ENCODE measurements at regions not wholly inside any gene's neighbourhood (a gene's known extent, or its start where the extent isn't known, plus 50 kb on each side); places are given as distances from the start of the nearest gene placed in this dataset.

DNA sequence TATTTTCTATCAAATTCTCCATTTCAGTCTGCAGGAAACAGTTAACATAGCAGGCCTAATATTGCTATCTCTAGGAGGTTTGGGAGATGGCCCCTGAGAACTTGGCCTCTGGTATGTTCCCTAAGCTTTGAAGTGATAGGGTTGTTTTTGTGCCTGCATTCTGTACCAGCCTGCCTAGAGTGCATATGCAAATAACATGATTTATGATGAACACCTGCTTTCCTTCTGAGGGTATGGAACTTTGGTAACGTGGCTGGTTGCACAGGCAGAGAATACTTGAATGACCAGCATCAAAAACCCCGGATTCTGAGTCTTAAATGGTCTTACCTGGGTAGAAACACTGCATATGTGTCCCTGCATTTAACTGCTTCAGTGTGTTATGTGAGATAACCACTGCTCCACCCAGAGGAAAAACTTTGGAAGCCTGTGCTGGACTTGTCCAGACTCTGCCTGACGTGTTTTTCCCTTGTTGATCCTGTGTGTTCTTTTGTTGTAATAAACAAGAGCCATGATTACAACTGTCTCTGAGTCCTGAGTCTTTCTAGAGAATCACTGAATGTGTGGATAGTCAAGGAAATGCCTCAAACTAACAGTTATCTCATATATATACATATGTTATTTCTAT, 111.3 kb upstream of the ABCA1 start:
- H3K4me3 ChIP-seq (ENCODE audit: low read length): no peak overlapping the region
- TF ChIP-seq, protein P1, sequence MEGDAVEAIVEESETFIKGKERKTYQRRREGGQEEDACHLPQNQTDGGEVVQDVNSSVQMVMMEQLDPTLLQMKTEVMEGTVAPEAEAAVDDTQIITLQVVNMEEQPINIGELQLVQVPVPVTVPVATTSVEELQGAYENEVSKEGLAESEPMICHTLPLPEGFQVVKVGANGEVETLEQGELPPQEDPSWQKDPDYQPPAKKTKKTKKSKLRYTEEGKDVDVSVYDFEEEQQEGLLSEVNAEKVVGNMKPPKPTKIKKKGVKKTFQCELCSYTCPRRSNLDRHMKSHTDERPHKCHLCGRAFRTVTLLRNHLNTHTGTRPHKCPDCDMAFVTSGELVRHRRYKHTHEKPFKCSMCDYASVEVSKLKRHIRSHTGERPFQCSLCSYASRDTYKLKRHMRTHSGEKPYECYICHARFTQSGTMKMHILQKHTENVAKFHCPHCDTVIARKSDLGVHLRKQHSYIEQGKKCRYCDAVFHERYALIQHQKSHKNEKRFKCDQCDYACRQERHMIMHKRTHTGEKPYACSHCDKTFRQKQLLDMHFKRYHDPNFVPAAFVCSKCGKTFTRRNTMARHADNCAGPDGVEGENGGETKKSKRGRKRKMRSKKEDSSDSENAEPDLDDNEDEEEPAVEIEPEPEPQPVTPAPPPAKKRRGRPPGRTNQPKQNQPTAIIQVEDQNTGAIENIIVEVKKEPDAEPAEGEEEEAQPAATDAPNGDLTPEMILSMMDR (conservative IDR thresholded peaks at IDR 0.05; ENCODE audit: low read depth, low read length): no peak

DNA sequence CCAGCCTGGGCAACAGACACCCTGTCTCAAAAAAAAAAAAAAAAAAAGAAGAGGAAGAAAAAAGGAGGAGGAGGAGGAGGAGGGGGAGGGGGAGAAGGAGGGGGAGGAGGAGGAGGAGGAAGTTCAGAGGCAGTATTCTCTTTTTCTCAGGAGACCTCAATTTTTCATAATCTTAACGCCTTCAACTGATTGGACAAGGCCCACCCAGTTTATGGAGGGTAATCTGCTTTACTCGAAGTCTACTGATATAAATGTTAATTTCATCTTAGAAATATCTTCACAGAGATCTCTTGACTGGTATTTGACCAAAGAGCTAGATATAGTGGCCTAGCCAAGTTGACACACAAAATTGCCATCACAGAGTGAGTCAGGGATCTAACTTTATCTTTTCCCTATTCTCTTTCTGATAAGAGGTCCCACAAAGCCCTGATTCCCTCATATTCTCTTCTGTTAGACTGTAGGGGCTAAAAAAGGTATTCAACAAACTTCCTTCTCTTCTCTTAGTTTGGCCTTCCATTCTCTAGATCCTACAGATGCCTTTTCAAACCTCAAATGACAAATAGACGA, 115.5 kb upstream of the ABCA1 start:
- TF ChIP-seq, protein P1 (conservative IDR thresholded peaks at IDR 0.05; ENCODE audit: low read depth, low read length): no peak
- no peak overlapping the region for H3K4me3 ChIP-seq (ENCODE audit: low read length)
- no peak for DNase-seq (ENCODE audit: low read depth)

More for the DNA sequence above, 111.3 kb upstream of the ABCA1 start:
- no peak for DNase-seq (ENCODE audit: low read depth)

DNA sequence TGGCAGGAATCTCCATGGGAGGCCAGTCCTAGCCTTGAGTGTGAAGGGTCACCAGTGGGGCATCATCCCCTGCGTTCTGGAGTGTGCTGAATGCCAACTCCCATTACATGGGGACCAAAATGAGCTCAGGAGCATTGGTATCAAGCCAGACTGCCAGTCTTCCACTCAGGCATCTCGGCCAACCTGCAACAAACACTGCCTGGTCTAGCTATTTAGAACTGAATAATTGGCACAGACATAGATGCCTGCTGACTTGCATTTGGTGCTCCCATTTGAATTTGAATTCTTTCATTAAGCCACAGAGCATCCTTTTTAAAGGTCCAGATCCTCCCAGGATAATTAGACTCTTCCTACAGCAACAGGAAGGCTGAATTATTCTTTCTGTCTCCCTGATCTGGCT, 116.6 kb upstream of the ABCA1 start:
- no peak overlapping the region for H3K4me3 ChIP-seq (ENCODE audit: low read length)
- DNase-seq (ENCODE audit: low read depth): no peak
- TF ChIP-seq, protein P1 (conservative IDR thresholded peaks at IDR 0.05; ENCODE audit: low read depth, low read length): no peak

DNA sequence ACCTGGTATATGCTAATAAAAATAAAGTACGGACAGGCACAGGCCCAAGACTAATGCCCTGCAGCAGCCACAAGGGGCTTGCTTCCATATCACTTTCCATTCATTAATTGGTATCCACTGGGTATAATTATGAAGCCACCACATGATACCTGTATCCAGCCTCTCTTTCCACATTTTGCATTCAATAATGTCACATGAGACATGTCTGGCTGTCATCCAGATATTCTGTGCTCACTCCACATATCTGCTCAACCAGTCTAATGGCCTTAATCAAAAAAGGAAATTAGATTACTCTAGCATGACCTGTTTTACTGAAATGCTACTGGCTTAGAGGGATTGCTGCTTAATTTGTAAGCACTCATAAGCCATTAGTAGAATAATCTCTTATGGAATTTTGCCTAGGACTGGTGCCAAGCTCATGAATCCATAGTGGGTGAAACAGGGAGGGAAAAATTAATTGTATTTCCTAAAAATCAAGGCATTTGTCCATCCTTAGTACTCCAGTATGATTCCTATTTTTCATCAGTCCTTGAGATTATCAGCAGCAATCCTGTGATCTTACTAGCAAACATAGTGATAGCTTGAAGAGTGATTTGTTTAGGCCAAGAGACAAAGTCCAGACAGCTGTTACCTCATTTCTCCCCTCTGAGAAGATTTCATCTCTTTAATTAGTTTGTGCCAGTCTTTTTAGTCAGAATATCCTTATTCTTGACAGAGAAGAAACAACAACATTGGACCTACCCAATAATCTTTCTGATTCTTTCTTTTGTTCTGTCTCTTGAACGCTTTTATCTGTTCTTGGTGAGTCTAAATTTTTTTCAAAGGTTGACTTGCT, 119.2 kb upstream of the ABCA1 start:
- DNase-seq (ENCODE audit: low read depth): peak; percentile 98
- TF ChIP-seq, protein P1 (conservative IDR thresholded peaks at IDR 0.05; ENCODE audit: low read depth, low read length): peak; percentile 57
- H3K4me3 ChIP-seq (ENCODE audit: low read length): no peak overlapping the region

DNA sequence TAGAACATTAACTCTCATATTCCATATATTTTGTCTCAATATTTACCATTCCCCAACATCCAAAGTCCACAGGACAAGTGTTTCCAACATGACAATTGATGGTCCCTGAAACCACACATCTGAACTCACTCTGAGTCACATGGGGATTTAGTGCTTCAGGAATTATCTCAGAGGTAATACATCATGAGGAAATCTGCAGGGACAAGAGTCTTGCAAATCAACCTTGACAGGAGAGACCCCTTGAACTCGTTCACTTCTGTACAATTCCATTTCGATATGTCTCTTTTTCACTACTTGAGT, 119.7 kb upstream of the ABCA1 start:
- TF ChIP-seq, protein P1 (conservative IDR thresholded peaks at IDR 0.05; ENCODE audit: low read depth, low read length): no peak
- DNase-seq (ENCODE audit: low read depth): no peak

DNA sequence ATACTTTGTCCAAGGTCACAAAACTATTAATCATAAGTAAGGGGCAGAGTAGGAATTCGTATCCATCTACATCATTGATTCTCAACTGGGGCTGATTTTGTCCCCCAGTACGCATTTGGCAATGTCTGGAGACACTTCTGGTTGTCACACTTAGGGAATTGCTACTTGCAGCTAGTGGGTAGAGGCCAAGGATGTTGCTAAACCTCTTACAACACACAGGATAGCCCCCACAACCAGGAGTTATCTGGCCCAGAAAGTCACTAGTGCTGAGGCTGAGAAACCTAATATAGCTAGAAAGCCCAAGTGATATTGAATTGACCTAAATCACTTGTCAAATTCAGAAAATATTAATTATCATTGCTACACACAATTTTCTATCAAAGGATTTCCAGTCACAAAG, 120.4 kb upstream of the ABCA1 start:
- TF ChIP-seq, protein P1 (conservative IDR thresholded peaks at IDR 0.05; ENCODE audit: low read depth, low read length): no peak

More for the DNA sequence above, 119.7 kb upstream of the ABCA1 start:
- H3K4me3 ChIP-seq (ENCODE audit: low read length): no peak overlapping the region

More for the DNA sequence above, 120.4 kb upstream of the ABCA1 start:
- no peak overlapping the region for H3K4me3 ChIP-seq (ENCODE audit: low read length)
- no peak for DNase-seq (ENCODE audit: low read depth)

All from retinal pigment epithelial cell (primary cell).